ENCODE measurements at regions not wholly inside any gene's neighbourhood (a gene's known extent, or its start where the extent isn't known, plus 50 kb on each side); places are given as distances from the start of the nearest gene placed in this dataset.

- TF ChIP-seq EZH2 (IDR thresholded peaks at IDR 0.05; ENCODE audit: low read length) (no peak), CTCF (optimal IDR thresholded peaks at IDR 0.05 in 1 of 3, IDR thresholded peaks at IDR 0.05 in 1 of 3, conservative IDR thresholded peaks at IDR 0.05 in 1 of 3; ENCODE audit: extremely low read depth in 1 of 3, insufficient read depth in 2 of 3, low read length in 3 of 3) (no peak)
- Histone ChIP-seq H3K9me3 (ENCODE audit: control insufficient read depth, low read depth, low read length) (no peaks in the 10 kb centered on the region), H4K20me1 (ENCODE audit: control insufficient read depth, extremely low read depth, insufficient read depth, low read length) (no peaks in the 10 kb centered on the region), H3K4me2 (ENCODE audit: control insufficient read depth, extremely low read depth, insufficient read depth, low read depth, low read length) (no peak overlapping the region), H3K4me3 (ENCODE audit: control insufficient read depth in 2 of 3, extremely low read depth in 1 of 3, insufficient read depth in 2 of 3, low read depth in 1 of 3, low read length in 3 of 3) (no peak overlapping the region), H3K9ac (ENCODE audit: control insufficient read depth, extremely low read depth, insufficient read depth, low read length) (no peak overlapping the region), H3K4me1 (ENCODE audit: control insufficient read depth, extremely low read depth, insufficient read depth, low read length) (no peaks in the 10 kb centered on the region), H2AFZ (ENCODE audit: control insufficient read depth, low read length) (no peak overlapping the region), H3K27me3 (ENCODE audit: control insufficient read depth, extremely low read depth, insufficient read depth, low read length) (no peaks in the 10 kb centered on the region), H3K36me3 (ENCODE audit: control insufficient read depth in 2 of 2, extremely low read depth in 1 of 2, insufficient read depth in 2 of 2, low read length in 2 of 2) (no peaks in the 10 kb centered on the region), H3K9me1 (ENCODE audit: control insufficient read depth, extremely low read depth, insufficient read depth, low read length) (no peaks in the 10 kb centered on the region), H3K27ac (ENCODE audit: control insufficient read depth, insufficient read depth, low read length) (no peak overlapping the region), H3K79me2 (ENCODE audit: control insufficient read depth, insufficient read depth, low read length) (no peaks in the 10 kb centered on the region)
- DNase-seq (ENCODE audit: low read depth, low spot score): no peak
- dilution Hi-C loops (cut with MboI; ENCODE audit: extremely low pct_ligation_motif_present, low sequenced_read_pairs): no loop called here
- no peak for FAIRE-seq
These were observed 989.8 kb downstream of the TLE4 start for GRCh38 chr9:80561526-80561925.

- no peaks in the 10 kb centered on the region for H3K79me2 ChIP-seq (ENCODE audit: control insufficient read depth, insufficient read depth, low read length)
- no peaks in the 10 kb centered on the region for H3K36me3 ChIP-seq (ENCODE audit: control insufficient read depth in 2 of 2, extremely low read depth in 1 of 2, insufficient read depth in 2 of 2, low read length in 2 of 2)
- DNase-seq (ENCODE audit: low read depth, low spot score): no peak
- H3K9me1 ChIP-seq (ENCODE audit: control insufficient read depth, extremely low read depth, insufficient read depth, low read length): no peaks in the 10 kb centered on the region
- H3K4me1 ChIP-seq (ENCODE audit: control insufficient read depth, extremely low read depth, insufficient read depth, low read length): no peaks in the 10 kb centered on the region
- dilution Hi-C loops (cut with MboI; ENCODE audit: extremely low pct_ligation_motif_present, low sequenced_read_pairs): no loop called here
- no peaks in the 10 kb centered on the region for H3K27me3 ChIP-seq (ENCODE audit: control insufficient read depth, extremely low read depth, insufficient read depth, low read length)
- no peak overlapping the region for H2AFZ ChIP-seq (ENCODE audit: control insufficient read depth, low read length)
- no peaks in the 10 kb centered on the region for H4K20me1 ChIP-seq (ENCODE audit: control insufficient read depth, extremely low read depth, insufficient read depth, low read length)
- TF ChIP-seq CTCF (optimal IDR thresholded peaks at IDR 0.05 in 1 of 3, IDR thresholded peaks at IDR 0.05 in 1 of 3, conservative IDR thresholded peaks at IDR 0.05 in 1 of 3; ENCODE audit: extremely low read depth in 1 of 3, insufficient read depth in 2 of 3, low read length in 3 of 3): no peak
- TF ChIP-seq EZH2 (IDR thresholded peaks at IDR 0.05; ENCODE audit: low read length): no peak
- H3K27ac ChIP-seq (ENCODE audit: control insufficient read depth, insufficient read depth, low read length): no peak overlapping the region
- no peak overlapping the region for H3K9ac ChIP-seq (ENCODE audit: control insufficient read depth, extremely low read depth, insufficient read depth, low read length)
- no peak for FAIRE-seq
- no peak overlapping the region for H3K4me2 ChIP-seq (ENCODE audit: control insufficient read depth, extremely low read depth, insufficient read depth, low read depth, low read length)
- no peak overlapping the region for H3K4me3 ChIP-seq (ENCODE audit: control insufficient read depth in 2 of 3, extremely low read depth in 1 of 3, insufficient read depth in 2 of 3, low read depth in 1 of 3, low read length in 3 of 3)
- H3K9me3 ChIP-seq (ENCODE audit: control insufficient read depth, low read depth, low read length): no peaks in the 10 kb centered on the region
These were observed 989.2 kb downstream of the TLE4 start for GRCh38 chr9:80560976-80561375.
